GM18520 (cell line): ENCODE measurements at regions not wholly inside any gene's neighbourhood (a gene's known extent, or its start where the extent isn't known, plus 50 kb on each side); places are given as distances from the start of the nearest gene placed in this dataset.

ENCODE experiments used
- ATAC-seq: cut with Tn5 transposase; IDR thresholded peaks from one replicate; pipeline ENCODE4 v1.9.1; 2021; ENCODE audit not compliant: unreplicated experiment

DNA sequence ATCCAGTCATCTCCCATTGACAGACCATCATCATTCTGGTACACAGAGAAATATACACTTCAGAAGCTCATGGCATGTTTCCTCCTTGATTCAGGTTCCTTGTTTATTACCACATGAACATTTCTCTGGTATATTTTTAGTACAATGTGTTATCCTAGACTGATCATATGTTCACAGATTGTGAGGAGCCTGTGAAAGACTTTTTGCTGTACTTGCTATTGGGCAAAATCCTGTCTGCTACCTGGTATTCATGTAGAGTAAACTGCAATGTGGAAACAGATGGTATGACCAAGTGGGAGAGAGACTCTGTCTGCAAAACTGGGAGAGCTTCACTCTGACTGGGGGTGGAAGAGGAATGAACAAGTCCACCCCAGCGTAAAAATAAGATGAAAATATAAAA, 657.2 kb downstream of the IRS1 start:
- ATAC-seq = no peak

GRCh38 chr2:226140594-226140993, 659.0 kb downstream of the IRS1 start:
- no peak for ATAC-seq

DNA sequence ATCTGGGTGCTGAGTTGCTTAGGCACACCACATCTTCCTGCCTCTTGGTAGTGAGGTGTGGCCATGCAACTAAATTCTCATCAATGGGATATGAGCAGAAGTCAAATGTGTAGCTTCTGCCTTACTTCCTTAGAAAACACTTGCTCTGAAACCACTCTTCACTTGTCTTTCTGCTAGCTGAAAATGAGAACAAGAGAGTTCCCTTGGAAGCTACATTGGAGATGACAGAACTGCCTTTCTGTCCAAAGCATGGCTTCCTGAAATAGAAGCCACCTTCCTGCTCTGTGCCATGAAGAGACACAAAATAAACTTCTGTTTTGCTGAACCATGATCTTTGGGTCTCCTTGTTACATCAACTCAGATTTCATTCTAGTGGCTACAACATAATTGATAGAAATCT, 659.9 kb downstream of the IRS1 start:
- no peak for ATAC-seq

DNA sequence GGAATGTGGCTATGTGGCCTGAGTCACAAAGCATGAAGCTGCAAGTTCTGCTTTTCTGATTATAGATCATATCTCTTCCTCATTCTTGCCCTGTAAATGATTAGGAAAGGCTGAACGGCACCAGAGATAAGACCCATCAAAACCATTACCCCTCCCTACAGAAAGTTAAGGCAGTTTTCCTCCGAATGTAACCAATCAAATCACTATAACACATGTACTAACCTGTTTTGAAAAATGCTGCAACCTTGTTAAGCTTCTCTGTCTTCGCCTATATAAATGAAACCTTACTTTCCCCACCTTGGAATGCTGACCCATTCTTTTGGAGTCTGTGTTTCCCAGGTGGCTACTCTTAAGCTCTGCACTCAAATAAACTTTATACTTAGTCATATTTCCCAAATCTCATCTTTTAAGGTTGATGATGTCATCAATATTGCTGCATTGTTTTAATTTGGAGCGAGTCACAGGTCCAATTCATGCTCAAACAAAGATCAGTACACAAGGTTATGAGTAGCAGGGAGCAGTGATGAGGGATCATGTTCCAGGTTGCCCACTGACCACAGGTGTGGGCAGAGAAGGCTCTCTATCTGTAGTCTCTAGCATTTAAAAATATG, 662.3 kb downstream of the IRS1 start:
- no peak for ATAC-seq

DNA sequence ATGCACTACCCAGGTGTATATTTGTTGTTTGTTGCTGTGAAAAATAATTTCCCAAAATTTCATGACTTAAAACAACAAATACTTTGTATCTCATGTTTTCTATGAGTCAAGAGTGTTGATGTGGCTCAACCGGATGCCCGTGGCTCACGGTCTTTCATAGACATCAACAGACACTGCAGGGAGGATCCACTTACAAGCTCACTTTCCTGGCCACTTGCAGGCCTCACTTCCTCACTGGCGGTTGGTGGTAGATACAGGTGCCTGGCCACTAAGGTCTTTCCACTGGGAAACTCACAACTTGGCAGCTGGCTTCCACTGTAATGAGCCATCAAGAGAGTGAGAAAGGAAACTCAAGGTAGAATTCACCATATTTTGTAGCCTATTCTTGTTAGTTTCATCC, 662.9 kb downstream of the IRS1 start:
- ATAC-seq = no peak

DNA sequence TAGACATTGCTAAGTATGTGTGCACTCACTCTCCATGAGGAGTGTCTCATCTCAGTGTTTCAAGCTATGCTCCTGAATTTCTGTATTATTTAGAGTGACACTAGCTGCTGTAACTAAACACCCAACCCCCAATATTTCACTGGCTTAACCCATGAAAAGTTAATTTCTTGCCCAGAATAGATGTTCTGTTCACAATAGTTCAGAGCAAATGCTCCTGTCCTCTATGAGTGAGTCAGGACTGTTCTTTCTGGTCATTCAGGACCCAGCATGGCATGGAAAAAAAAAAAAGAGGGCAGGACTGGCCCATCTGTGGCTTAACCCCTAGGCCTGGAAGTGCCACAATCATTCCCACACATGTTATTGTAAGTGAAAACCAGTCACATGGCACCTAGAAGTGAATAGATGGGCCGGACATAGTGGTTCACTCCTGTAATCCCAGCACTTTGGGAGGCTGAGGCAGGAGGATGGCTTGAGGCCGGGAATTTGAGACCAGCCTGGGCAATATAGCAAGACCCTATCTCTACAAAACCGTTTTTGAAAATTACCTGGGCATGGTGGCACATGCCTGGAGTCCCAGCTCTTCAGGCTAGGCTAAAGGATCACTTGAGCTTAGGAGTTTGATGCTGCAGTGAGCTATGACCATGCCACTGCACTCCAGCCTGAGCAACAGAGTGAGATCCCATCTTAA, 663.6 kb downstream of the IRS1 start:
- no peak for ATAC-seq

- ATAC-seq = no peak
Measured at GRCh38 chr2:226132323-226133215, 667.1 kb downstream of the IRS1 start.

- ATAC-seq = no peak
Measured at GRCh38 chr2:226131299-226131784, 668.3 kb downstream of the IRS1 start.

DNA sequence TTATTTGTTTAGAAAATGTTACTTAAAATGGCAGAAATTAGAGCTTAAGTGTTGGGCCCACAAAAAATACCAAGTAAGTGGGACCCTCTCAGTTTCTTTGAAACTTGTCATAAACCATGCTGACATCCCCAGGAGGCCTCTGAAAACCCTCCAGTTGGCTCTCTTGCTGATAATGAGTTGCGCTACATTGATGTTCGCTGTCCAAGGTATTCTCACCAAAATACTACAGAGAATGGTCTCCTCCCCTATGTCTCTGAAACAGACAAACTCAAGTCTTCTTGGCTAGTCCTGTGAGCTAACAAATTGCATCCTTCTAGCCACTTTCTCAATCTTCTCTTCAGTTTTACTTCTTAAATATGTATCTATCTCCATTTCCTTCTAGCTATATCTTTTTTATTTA, 669.4 kb downstream of the IRS1 start:
- no peak for ATAC-seq

GRCh38 chr2:226127682-226128081, 671.9 kb downstream of the IRS1 start:
- ATAC-seq = no peak

DNA sequence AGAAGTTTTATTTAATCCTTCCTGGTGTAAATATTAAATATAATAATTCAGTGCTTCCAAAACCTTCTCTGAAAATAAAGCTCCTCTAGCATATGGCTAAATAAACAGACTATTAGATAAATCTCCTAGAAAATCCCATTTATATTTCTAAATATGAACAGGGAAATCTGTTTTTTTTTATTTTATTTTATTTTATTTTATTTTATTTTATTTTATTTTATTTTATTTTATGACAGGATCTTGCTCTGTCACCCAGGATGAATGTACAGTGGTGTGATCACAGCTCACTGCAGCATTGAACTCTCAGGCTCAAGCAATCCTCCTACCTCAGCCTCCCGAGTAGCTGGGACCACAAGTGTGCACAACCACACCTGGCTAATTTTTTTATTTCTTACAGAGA, 673.5 kb downstream of the IRS1 start:
- no peak for ATAC-seq

DNA sequence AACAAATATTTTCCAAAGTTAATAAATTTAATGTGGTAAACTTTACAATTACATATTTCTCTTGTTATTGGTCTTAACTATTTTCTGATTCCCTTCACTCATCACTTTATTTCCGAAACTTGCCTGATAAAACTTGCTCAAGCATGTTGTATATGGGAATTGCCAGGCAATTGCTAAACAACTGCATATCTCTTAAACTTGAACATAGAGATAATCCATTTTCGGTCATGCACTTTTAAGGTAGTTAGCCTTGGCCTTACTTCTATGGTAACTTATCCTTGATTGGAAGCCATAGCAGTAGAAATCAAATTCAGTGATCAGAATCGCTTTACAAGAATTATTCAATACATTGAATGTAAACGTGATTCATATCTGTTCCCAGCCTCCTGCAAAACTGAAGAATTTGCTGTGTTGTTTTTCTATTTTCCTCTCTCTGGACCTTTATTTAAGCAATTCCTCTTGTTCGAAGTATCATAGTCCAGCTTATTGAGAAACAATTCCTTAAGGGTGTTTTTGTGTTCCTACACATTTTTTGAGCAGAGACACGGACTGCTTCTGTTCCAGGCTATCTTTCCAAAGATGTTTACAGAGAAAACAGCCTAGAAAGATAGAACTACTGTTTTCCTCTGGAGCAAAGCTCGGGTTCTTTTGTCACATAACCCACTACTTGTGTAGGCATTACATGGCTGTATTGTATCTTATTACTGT, 674.3 kb downstream of the IRS1 start:
- no peak for ATAC-seq

DNA sequence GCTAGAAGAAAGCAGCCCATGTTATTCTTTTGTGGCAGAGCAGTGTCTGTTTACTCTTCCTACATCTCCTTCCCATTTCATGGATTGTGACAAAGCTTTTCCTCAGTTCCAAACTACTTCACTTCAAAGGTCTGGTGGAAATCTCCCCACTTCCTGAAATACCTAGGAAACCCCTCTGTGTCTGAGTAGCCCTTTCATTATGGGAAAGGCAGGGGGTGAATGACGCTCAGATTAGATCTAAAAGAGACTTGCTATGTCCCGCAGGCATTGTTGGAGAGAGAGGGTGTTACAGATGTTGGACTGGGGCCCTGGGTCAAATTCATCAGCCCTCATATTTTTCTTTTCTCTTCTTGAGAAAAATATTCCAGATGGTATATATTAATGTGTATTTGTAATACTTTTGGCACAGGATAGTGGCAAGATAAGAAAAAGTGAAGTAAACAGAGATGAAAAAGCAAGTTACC, 675.0 kb downstream of the IRS1 start:
- ATAC-seq = no peak

GRCh38 chr2:226123300-226123699, 676.3 kb downstream of the IRS1 start:
- ATAC-seq = no peak

GRCh38 chr2:226122041-226122440, 677.6 kb downstream of the IRS1 start:
- ATAC-seq = no peak

DNA sequence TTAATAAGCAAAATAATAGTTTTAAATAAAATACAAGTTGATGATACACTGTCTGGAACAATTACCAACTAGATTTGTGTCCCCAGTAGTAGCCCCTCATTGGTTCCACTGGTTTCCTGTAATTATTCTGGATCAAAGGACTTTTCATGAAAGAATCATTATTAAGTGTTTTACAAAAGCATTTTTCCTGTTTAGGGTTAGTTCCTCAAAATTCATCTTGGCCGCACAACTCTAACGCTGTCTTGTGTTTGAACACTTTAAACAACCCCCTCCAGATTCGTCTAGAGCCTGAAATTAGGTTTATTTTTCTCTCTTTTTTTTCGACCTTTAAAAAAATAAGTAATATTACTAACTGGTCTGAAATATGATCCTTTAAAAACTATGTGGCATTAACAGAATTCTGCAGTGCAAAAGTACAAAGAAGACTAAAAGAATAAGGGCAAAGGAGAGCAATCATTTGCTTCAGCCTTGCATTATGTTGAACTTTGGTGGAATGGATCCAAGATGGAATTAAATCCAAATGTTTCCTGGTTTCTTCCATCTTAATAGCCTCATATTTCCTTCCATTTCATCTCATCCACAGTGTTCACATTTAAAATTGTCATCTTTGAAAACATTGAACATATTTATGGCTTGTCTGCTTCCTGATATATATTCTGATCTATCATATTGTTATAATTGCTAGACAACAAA, 678.4 kb downstream of the IRS1 start:
- no peak for ATAC-seq

DNA sequence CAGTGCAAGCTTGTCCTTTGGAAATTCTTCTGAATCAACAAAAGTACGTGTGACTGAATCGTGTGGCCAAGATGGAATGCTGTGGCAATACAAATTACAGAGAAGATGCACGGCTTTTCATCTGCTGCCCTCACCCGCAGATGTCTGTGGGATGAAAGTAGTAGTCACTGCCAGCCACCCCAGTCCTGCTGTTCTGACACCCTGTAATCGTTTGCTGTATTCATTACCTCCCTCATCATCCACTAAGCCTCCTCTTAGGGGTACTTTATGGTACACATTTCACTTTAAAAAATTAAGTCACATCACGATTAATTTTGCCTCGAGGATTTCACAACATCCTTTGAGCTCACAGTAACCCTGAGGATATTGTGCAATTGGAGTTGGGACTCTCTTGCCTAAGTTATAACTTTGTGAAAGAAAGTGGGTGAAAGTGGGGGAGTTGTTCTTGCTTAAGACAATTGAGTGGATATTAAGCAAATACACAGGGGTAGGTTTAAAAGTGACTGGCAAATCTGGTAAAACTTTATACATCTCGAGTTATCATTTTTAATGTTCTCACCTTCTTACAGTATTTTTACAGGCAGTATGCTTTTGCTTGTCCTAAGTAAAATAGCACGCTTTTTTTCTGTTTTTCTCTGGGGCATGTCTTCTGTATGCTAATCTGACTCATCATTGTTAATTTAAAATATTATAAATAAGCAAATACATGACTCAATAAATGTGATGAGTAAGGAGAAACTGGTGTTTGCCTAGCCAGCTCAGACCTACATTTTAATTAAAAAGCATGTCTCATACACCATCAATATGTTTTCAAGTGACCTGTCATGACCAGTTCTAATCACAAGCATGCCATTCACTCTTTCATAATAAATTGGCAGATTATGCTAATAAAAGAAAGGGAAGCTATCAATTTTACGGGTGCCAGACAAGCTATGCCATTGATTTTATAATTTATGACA, 680.9 kb downstream of the IRS1 start:
- ATAC-seq = no peak

DNA sequence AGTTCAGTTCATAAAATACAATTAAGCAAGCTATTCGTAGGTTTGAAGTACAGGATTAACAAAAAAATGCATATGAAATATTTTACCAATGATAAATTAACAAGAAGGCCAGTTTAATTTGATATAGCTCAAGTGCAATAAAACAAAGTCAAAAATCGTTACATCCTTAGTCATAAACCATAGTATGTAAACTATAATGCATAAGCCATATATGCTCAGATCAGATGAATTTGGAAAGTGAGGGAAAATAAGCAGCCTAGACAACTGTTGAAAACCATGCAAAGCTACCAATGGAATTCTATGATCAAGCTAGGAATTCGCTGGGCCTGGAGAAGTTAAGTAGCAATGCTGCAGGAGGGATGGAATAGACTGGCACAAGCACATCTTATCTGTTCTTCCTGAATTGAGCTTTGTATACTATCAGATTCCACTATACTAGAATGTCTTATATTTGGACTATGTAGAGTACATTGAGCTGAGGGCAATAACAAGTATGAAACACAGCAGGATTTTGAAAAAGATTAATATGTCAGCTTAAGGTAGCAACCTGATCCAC, 682.0 kb downstream of the IRS1 start:
- ATAC-seq = no peak

- no peak for ATAC-seq
Measured at GRCh38 chr2:226116346-226116745, 683.3 kb downstream of the IRS1 start.
